ENCODE measurements at regions not wholly inside any gene's neighbourhood (a gene's known extent, or its start where the extent isn't known, plus 50 kb on each side); places are given as distances from the start of the nearest gene placed in this dataset.

DNA sequence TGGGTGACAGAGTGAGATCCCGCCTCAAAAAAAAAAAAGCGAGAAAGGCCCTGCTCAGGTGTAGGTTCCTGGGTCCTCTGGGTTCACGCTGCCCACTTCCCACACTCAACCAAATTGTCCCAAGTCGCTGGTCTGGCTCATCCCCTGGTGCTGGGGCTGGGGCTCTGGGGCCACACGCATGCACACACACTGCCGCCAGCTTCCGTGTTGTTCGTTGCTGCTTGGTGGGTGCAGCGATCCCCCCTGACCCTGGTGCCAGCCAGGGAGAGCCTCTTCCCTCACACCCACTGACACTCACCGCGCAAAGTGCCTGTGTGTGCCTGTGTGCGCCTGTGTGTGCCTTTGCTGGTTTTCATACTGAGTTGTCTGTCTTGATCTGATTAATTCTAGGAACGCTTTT is 124.1 kb upstream of the NKX1-1 start:
- H3K4me1 ChIP-seq, result no peaks in the 10 kb centered on the region
- no peaks in the 10 kb centered on the region for H3K27me3 ChIP-seq
- H3K27ac ChIP-seq, result no peak overlapping the region
- 76 to 81% methylated on average over 13 of the region's 13 CpGs for WGBS, 2 donors
- intact Hi-C loops (cut with DNase I; ENCODE audit: low total_unique reads), result no loop called here
- no peaks in the 10 kb centered on the region for H3K9me3 ChIP-seq
- H3K36me3 ChIP-seq (ENCODE audit: low read depth, missing control alignments), result no peaks in the 10 kb centered on the region
- no peak for DNase-seq
- TF ChIP-seq POLR2A (IDR thresholded peaks at IDR 0.05) (no peak), CTCF (IDR thresholded peaks at IDR 0.05) (no peak)
- no peak overlapping the region for H3K4me3 ChIP-seq

GRCh38 chr4:1524761-1525160 is 118.5 kb upstream of the NKX1-1 start:
- Histone ChIP-seq H3K36me3 (ENCODE audit: low read depth, missing control alignments) (no peaks in the 10 kb centered on the region), H3K4me1 (no peaks in the 10 kb centered on the region), H3K27me3 (no peaks in the 10 kb centered on the region), H3K4me3 (no peak overlapping the region), H3K9me3 (no peaks in the 10 kb centered on the region), H3K27ac (no peak overlapping the region)
- 83 to 85% methylated on average over 6 of the region's 6 CpGs for WGBS, 2 donors
- TF ChIP-seq CTCF (IDR thresholded peaks at IDR 0.05), result no peak
- TF ChIP-seq POLR2A (IDR thresholded peaks at IDR 0.05), result no peak
- intact Hi-C loops (cut with DNase I; ENCODE audit: low total_unique reads), result no loop called here
- DNase-seq, result no peak

DNA sequence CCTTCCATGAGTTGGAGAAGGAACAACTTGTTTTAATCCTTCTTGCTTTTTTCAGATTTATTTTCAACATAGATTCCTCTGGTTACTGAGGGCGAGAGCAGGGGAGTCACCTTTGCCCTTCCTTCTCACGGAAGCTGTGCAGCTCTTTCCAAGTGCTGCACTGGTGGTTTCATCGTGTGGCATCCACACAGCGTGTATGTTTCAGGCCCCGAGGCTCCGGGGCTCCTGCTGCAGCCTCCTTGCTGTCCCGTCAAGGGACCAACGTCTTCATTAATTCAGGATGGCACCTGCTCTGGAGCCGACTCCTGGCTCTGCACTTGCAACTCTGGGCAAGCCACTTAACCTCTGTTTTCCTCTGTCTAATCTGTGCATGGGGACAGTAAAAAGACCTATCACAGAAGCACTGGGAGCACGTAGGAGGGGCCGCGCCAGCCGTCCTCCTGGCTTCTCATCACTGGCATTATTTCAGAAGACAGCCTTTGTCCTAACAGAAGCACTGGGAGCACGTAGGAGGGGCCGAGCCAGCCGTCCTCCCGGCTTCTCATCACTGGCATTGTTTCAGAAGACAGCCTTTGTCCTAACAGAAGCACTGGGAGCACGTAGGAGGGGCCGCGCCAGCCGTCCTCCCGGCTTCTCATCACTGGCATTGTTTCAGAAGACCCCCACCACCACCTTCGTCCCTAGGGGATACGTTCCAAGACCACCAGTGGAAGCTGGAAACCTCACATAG is 117.8 kb upstream of the NKX1-1 start:
- Histone ChIP-seq H3K4me3 (no peak overlapping the region), H3K9me3 (no peaks in the 10 kb centered on the region), H3K4me1 (no peaks in the 10 kb centered on the region), H3K36me3 (ENCODE audit: low read depth, missing control alignments) (no peaks in the 10 kb centered on the region), H3K27me3 (no peaks in the 10 kb centered on the region), H3K27ac (no peak overlapping the region)
- intact Hi-C loops (cut with DNase I; ENCODE audit: low total_unique reads), result no loop called here
- 71 to 76% methylated on average over 24 of the region's 24 CpGs for WGBS, 2 donors
- DNase-seq, result peak; percentile 83
- TF ChIP-seq CTCF (IDR thresholded peaks at IDR 0.05), result no peak
- TF ChIP-seq POLR2A (IDR thresholded peaks at IDR 0.05), result no peak

- Histone ChIP-seq H3K27ac (no peak overlapping the region), H3K36me3 (ENCODE audit: low read depth, missing control alignments) (no peaks in the 10 kb centered on the region), H3K4me3 (no peak overlapping the region), H3K9me3 (no peaks in the 10 kb centered on the region), H3K27me3 (no peaks in the 10 kb centered on the region), H3K4me1 (no peaks in the 10 kb centered on the region)
- 59 to 68% methylated on average over 4 of the region's 4 CpGs for WGBS, 2 donors
- TF ChIP-seq CTCF (IDR thresholded peaks at IDR 0.05) (no peak), POLR2A (IDR thresholded peaks at IDR 0.05) (no peak)
- DNase-seq, result no peak
- intact Hi-C loops (cut with DNase I; ENCODE audit: low total_unique reads), result no loop called here
Observed at GRCh38 chr4:1523506-1523905, 117.3 kb upstream of the NKX1-1 start.

GRCh38 chr4:1523033-1523432 is 116.8 kb upstream of the NKX1-1 start:
- TF ChIP-seq CTCF (IDR thresholded peaks at IDR 0.05), result no peak
- TF ChIP-seq POLR2A (IDR thresholded peaks at IDR 0.05), result no peak
- intact Hi-C loops (cut with DNase I; ENCODE audit: low total_unique reads), result no loop called here
- Histone ChIP-seq H3K27me3 (no peaks in the 10 kb centered on the region), H3K36me3 (ENCODE audit: low read depth, missing control alignments) (no peaks in the 10 kb centered on the region), H3K4me3 (no peak overlapping the region), H3K27ac (no peak overlapping the region), H3K4me1 (no peaks in the 10 kb centered on the region), H3K9me3 (no peaks in the 10 kb centered on the region)
- 77 to 86% methylated on average over 5 of the region's 5 CpGs for WGBS, 2 donors
- no peak for DNase-seq

Data from testis (tissue), 2 donors.